SKM-1 treated with dmso at 0.1 percent for 144 hours (cell line): ENCODE measurements at regions not wholly inside any gene's neighbourhood (a gene's known extent, or its start where the extent isn't known, plus 50 kb on each side); places are given as distances from the start of the nearest gene placed in this dataset.

ENCODE experiments used
- DNase-seq: peaks from one replicate; lab custom pipeline; 2025; ENCODE audit not compliant: unreplicated experiment; lab: John Stamatoyannopoulos, UW

- DNase-seq = peak; percentile 61
Observed at GRCh38 chr1:184919892-184920291, 54.4 kb downstream of the NIBAN1 start.

- no peak for DNase-seq
Observed at GRCh38 chr1:184915463-184916090, 58.7 kb downstream of the NIBAN1 start.

GRCh38 chr1:184914149-184914548 is 60.2 kb downstream of the NIBAN1 start:
- DNase-seq = no peak

- no peak for DNase-seq
Observed at GRCh38 chr1:184912392-184912791, 61.9 kb downstream of the NIBAN1 start.

- DNase-seq = no peak
Observed at GRCh38 chr1:184911830-184912229, 62.5 kb downstream of the NIBAN1 start.

- DNase-seq = no peak
Observed at GRCh38 chr1:184911103-184911745, 63.1 kb downstream of the NIBAN1 start.

GRCh38 chr1:184910691-184911091 is 63.6 kb downstream of the NIBAN1 start:
- no peak for DNase-seq

- no peak for DNase-seq
Observed at GRCh38 chr1:184910005-184910404, 64.3 kb downstream of the NIBAN1 start.

GRCh38 chr1:184909019-184909418 is 65.3 kb downstream of the NIBAN1 start:
- no peak for DNase-seq

GRCh38 chr1:184908506-184908905 is 65.8 kb downstream of the NIBAN1 start:
- DNase-seq = no peak

- DNase-seq = no peak
Observed at GRCh38 chr1:184907500-184907899, 66.8 kb downstream of the NIBAN1 start.

- DNase-seq = no peak
Observed at GRCh38 chr1:184906761-184907160, 67.5 kb downstream of the NIBAN1 start.

- no peak for DNase-seq
Observed at GRCh38 chr1:184905601-184906322, 68.5 kb downstream of the NIBAN1 start.

GRCh38 chr1:184903111-184903692 is 71.1 kb downstream of the NIBAN1 start:
- no peak for DNase-seq

- DNase-seq = no peak
Observed at GRCh38 chr1:184900507-184900906, 73.8 kb downstream of the NIBAN1 start.

GRCh38 chr1:184896000-184896399 is 78.3 kb downstream of the NIBAN1 start:
- DNase-seq = no peak

- DNase-seq = no peak
Observed at GRCh38 chr1:184895086-184895485, 79.2 kb downstream of the NIBAN1 start.

GRCh38 chr1:184893695-184894094 is 80.6 kb downstream of the NIBAN1 start:
- no peak for DNase-seq

GRCh38 chr1:184892116-184892515 is 82.2 kb downstream of the NIBAN1 start:
- DNase-seq = no peak

GRCh38 chr1:184891440-184891839 is 82.9 kb downstream of the NIBAN1 start:
- DNase-seq = no peak

GRCh38 chr1:184890539-184890973 is 83.8 kb downstream of the NIBAN1 start:
- DNase-seq = no peak

- DNase-seq = no peak
Observed at GRCh38 chr1:184889902-184890301, 84.4 kb downstream of the NIBAN1 start.
